Liver (tissue), 7 donors: ENCODE measurements at regions not wholly inside any gene's neighbourhood (a gene's known extent, or its start where the extent isn't known, plus 50 kb on each side); places are given as distances from the start of the nearest gene placed in this dataset.

Experiments used
- DNase-seq: peaks from one replicate; pipeline ENCODE4 v3.0.0-alpha.2; 2017; ENCODE audit warnings: low spot score
- H3K27ac ChIP-seq, 2 donors: one replicate each; pipeline ENCODE4 v1.7.0; 2013; ENCODE audit warnings: inconsistent platforms in 2 of 2, low read length in 2 of 2, control low read depth in 1 of 2, low read depth in 1 of 2, mild to moderate bottlenecking in 1 of 2
- H3K27me3 ChIP-seq, 4 donors: one replicate each; pipeline versions ENCODE4 v1.6.1 to v1.7.0; 2013; ENCODE audit warnings: low read length in 3 of 4, inconsistent platforms in 1 of 4, mild to moderate bottlenecking in 1 of 4, moderate library complexity in 1 of 4; ENCODE audit not compliant: control insufficient read depth in 4 of 4, insufficient read depth in 4 of 4
- H3K36me3 ChIP-seq, 4 donors: one replicate each; pipeline versions ENCODE4 v1.6.1 to v1.7.0; 2013; ENCODE audit warnings: low read length in 3 of 4, mild to moderate bottlenecking in 3 of 4, low read depth in 1 of 4, moderate library complexity in 1 of 4; ENCODE audit not compliant: control insufficient read depth in 4 of 4, insufficient read depth in 3 of 4
- H3K4me1 ChIP-seq, 4 donors: one replicate each; pipeline versions ENCODE4 v1.6.1 to v1.7.0; 2013; ENCODE audit warnings: low read length in 3 of 4, mild to moderate bottlenecking in 3 of 4, moderate library complexity in 1 of 4; ENCODE audit not compliant: control insufficient read depth in 4 of 4, insufficient read depth in 4 of 4
- H3K4me3 ChIP-seq, 3 donors: one replicate each; pipeline versions ENCODE4 v1.6.1 to v1.7.0; 2013; ENCODE audit warnings: low read length in 3 of 3, control low read depth in 1 of 3, low read depth in 1 of 3, mild to moderate bottlenecking in 1 of 3
- H3K9ac ChIP-seq, 2 donors: one replicate each; pipeline ENCODE4 v1.7.0; 2013; ENCODE audit warnings: low read length in 2 of 2, mild to moderate bottlenecking in 2 of 2, moderate library complexity in 2 of 2, control low read depth in 1 of 2, low read depth in 1 of 2
- H3K9me3 ChIP-seq, 4 donors: one replicate each; pipeline versions ENCODE4 v1.6.1 to v1.7.0; 2013; ENCODE audit warnings: low read length in 3 of 4; ENCODE audit not compliant: control insufficient read depth in 4 of 4
- EGR1 ChIP-seq, 2 donors: IDR thresholded peaks; 2 replicates each; pipeline ENCODE4 v1.6.1; 2016 to 2018; ENCODE audit warnings: antibody characterized with exemption in 2 of 2, low read depth in 2 of 2
- FOXA1 ChIP-seq: IDR thresholded peaks from 2 replicates; pipeline ENCODE4 v1.6.1; 2016; ENCODE audit warnings: antibody characterized with exemption
- FOXA2 ChIP-seq: IDR thresholded peaks from 2 replicates; pipeline ENCODE4 v1.6.1; 2016; ENCODE audit warnings: antibody characterized with exemption
- GABPA ChIP-seq, 2 donors: IDR thresholded peaks in 1 of 2; conservative IDR thresholded peaks in 1 of 2; 2 replicates each; pipeline ENCODE4 v1.6.1; 2016; ENCODE audit warnings: antibody characterized with exemption in 2 of 2, mild to moderate bottlenecking in 1 of 2, moderate library complexity in 1 of 2
- HNF4A ChIP-seq, 2 donors: conservative IDR thresholded peaks; 2 replicates each; pipeline ENCODE4 v1.6.1; 2016; ENCODE audit warnings: antibody characterized with exemption in 2 of 2, mild to moderate bottlenecking in 2 of 2
- HNF4G ChIP-seq: IDR thresholded peaks from 2 replicates; pipeline ENCODE4 v1.6.1; 2016; ENCODE audit warnings: antibody characterized with exemption
- JUND ChIP-seq, 2 donors: IDR thresholded peaks; 2 replicates each; pipeline ENCODE4 v1.6.1; 2016; ENCODE audit warnings: antibody characterized with exemption in 2 of 2
- MAX ChIP-seq: IDR thresholded peaks from 2 replicates; pipeline ENCODE4 v1.6.1; 2016; ENCODE audit warnings: antibody characterized with exemption
- NR2F2 ChIP-seq: IDR thresholded peaks from 2 replicates; pipeline ENCODE4 v1.6.1; 2016; ENCODE audit warnings: antibody characterized with exemption
- REST ChIP-seq: IDR thresholded peaks from 2 replicates; pipeline ENCODE4 v1.6.1; 2016; ENCODE audit warnings: antibody characterized with exemption, mild to moderate bottlenecking
- RXRA ChIP-seq, 2 donors: IDR thresholded peaks; 2 replicates each; pipeline ENCODE4 v1.6.1; 2017 to 2018; ENCODE audit warnings: antibody characterized with exemption in 2 of 2, mild to moderate bottlenecking in 1 of 2
- SP1 ChIP-seq: IDR thresholded peaks from 2 replicates; pipeline ENCODE4 v1.6.1; 2018; ENCODE audit warnings: antibody characterized with exemption, mild to moderate bottlenecking
- YY1 ChIP-seq: IDR thresholded peaks from 2 replicates; pipeline ENCODE4 v1.6.1; 2016; ENCODE audit warnings: antibody characterized with exemption, mild to moderate bottlenecking
- ZBTB33 ChIP-seq: IDR thresholded peaks from 2 replicates; pipeline ENCODE4 v1.6.1; 2016; ENCODE audit warnings: antibody characterized with exemption
- WGBS: extraction: QIAGEN DNeasy Blood & Tissue Kit; methylation state at CpG from one replicate; pipeline ENCODE4 v1.1.7; 2013; 5-methylcytosine and 5-hydroxymethylcytosine counted together
- donor health status: healthy.
- donor health status: healthy.
- donor health status: healthy.
- donor health status: healthy.

- TF ChIP-seq ZBTB33 (peak; percentile 96), FOXA1 (peak; percentile 92), RXRA (IDR thresholded peaks at IDR 0.05) (peak; percentile 96 to 99), SP1 (peak; percentile 100), YY1 (peak; percentile 84), NR2F2 (no peak)
Observed at GRCh38 chr6:16985513-16986284, 116.2 kb upstream of the STMND1 start (continued).

GRCh38 chr6:16982807-16983206, 119.0 kb upstream of the STMND1 start:
- H3K9ac ChIP-seq, result no peak overlapping the region
- H3K27me3 ChIP-seq, result no peaks in the 10 kb centered on the region
- H3K4me3 ChIP-seq, result no peak overlapping the region
- TF ChIP-seq HNF4G, result no peak
- TF ChIP-seq HNF4A (conservative IDR thresholded peaks at IDR 0.05), result no peak
- TF ChIP-seq NR2F2, result no peak
- TF ChIP-seq RXRA (IDR thresholded peaks at IDR 0.05), result no peak
- TF ChIP-seq FOXA2, result no peak
- TF ChIP-seq ZBTB33, result no peak
- TF ChIP-seq YY1, result no peak
- TF ChIP-seq JUND (IDR thresholded peaks at IDR 0.05), result no peak
- no peak for TF ChIP-seq REST
- H3K27ac ChIP-seq, result no peak overlapping the region
- H3K9me3 ChIP-seq, result no peaks in the 10 kb centered on the region
- no peak for DNase-seq
- no peaks in the 10 kb centered on the region for H3K36me3 ChIP-seq
- peaks cover 0 to 37% (median 18%) of the 10 kb centered on the region in 4 donors for H3K4me1 ChIP-seq
- WGBS, result 47% methylated on average over 3 of the region's 3 CpGs

GRCh38 chr6:16979677-16980370, 122.0 kb upstream of the STMND1 start:
- 87% methylated on average over 7 of the region's 7 CpGs for WGBS
- TF ChIP-seq RXRA (IDR thresholded peaks at IDR 0.05) (no peak), EGR1 (IDR thresholded peaks at IDR 0.05; ENCODE audit: low read depth in 2 of 2) (no peak), GABPA (IDR thresholded peaks at IDR 0.05 in 1 of 2, conservative IDR thresholded peaks at IDR 0.05 in 1 of 2) (no peak), MAX (no peak), JUND (IDR thresholded peaks at IDR 0.05) (no peak), ZBTB33 (no peak), FOXA1 (no peak), HNF4G (no peak), SP1 (no peak)

More at GRCh38 chr6:16979677-16980370, 122.0 kb upstream of the STMND1 start:
- H3K27me3 ChIP-seq, result no peaks in the 10 kb centered on the region
- H3K9me3 ChIP-seq, result no peaks in the 10 kb centered on the region
- H3K4me1 ChIP-seq, result peaks cover 0 to 24% (median 8%) of the 10 kb centered on the region in 4 donors
- H3K4me3 ChIP-seq, result no peak overlapping the region
- DNase-seq, result no peak
- H3K27ac ChIP-seq, result no peak overlapping the region
- no peak overlapping the region for H3K9ac ChIP-seq
- no peaks in the 10 kb centered on the region for H3K36me3 ChIP-seq
